Stomach smooth muscle (tissue), 2 donors: ENCODE measurements at regions not wholly inside any gene's neighbourhood (a gene's known extent, or its start where the extent isn't known, plus 50 kb on each side); places are given as distances from the start of the nearest gene placed in this dataset.

ENCODE experiments used
- H3K27ac ChIP-seq: one replicate; pipeline ENCODE4 v1.7.0; 2013; ENCODE audit warnings: mild to moderate bottlenecking, low read length, inconsistent platforms
- H3K27me3 ChIP-seq, 2 donors: one replicate each; pipeline ENCODE4 v1.7.0; 2013; ENCODE audit warnings: low read length in 2 of 2; ENCODE audit not compliant: insufficient read depth in 2 of 2, control insufficient read depth in 1 of 2
- H3K36me3 ChIP-seq, 2 donors: one replicate each; pipeline ENCODE4 v1.7.0; 2013; ENCODE audit warnings: low read length in 2 of 2; ENCODE audit not compliant: control insufficient read depth in 2 of 2, insufficient read depth in 2 of 2
- H3K4me1 ChIP-seq: one replicate; pipeline ENCODE4 v1.7.0; 2013; ENCODE audit warnings: low read length; ENCODE audit not compliant: control insufficient read depth, insufficient read depth
- H3K4me3 ChIP-seq, 2 donors: one replicate each; pipeline ENCODE4 v1.7.0; 2013; ENCODE audit warnings: low read length in 2 of 2
- H3K9ac ChIP-seq, 2 donors: one replicate each; pipeline ENCODE4 v1.7.0; 2013; ENCODE audit warnings: low read length in 2 of 2, mild to moderate bottlenecking in 1 of 2
- H3K9me3 ChIP-seq, 2 donors: one replicate each; pipeline ENCODE4 v1.7.0; 2013; ENCODE audit warnings: low read length in 2 of 2; ENCODE audit not compliant: control insufficient read depth in 2 of 2
- donor health status: healthy.
- donor health status: Pancreatic carcinoma.

DNA sequence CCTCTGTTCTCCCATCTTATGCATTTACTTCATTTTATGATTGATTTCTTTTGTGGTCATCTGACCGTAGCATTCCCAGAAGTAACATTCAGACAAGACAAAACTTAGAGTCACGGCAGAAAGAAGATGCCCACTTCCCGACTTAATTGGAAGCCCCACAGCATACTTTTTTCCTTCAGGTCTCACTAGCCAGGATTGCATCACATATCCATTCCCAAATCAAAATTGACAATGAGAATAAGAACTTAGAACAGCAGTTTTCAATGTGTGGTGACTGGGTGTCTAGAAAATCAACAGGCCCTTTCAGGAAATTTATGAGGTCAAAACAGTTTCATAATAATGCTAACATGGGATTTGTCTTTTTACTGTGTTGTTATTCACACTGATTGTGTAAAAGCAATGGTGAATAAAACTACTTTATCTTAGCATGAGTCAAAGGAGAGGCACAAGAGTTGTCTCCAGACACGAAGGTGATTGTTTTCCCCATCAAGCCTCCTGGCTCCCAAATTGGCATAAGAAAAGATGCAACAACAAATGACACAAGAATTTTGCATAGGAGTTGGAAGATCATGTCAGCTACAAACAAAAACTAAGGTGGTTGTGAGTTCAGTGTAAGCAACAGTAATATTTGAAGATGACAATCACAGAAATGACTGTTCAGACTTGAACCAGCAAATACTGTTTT lies 493.9 kb downstream of the HTR7 start:
- H3K9me3 ChIP-seq = no peaks in the 10 kb centered on the region
- H3K27ac ChIP-seq = no peak overlapping the region
- no peak overlapping the region for H3K4me3 ChIP-seq
- H3K36me3 ChIP-seq = no peaks in the 10 kb centered on the region
- no peaks in the 10 kb centered on the region for H3K4me1 ChIP-seq
- H3K27me3 ChIP-seq = no peaks in the 10 kb centered on the region
- no peak overlapping the region for H3K9ac ChIP-seq

- H3K9me3 ChIP-seq = no peaks in the 10 kb centered on the region
- H3K27me3 ChIP-seq = no peaks in the 10 kb centered on the region
- no peak overlapping the region for H3K27ac ChIP-seq
- no peak overlapping the region for H3K9ac ChIP-seq
- no peaks in the 10 kb centered on the region for H3K4me1 ChIP-seq
- no peak overlapping the region for H3K4me3 ChIP-seq
- no peaks in the 10 kb centered on the region for H3K36me3 ChIP-seq
Measured at GRCh38 chr10:90372451-90372850, 485.4 kb downstream of the HTR7 start.

GRCh38 chr10:90373911-90374310 lies 483.9 kb downstream of the HTR7 start:
- no peak overlapping the region for H3K9ac ChIP-seq
- no peaks in the 10 kb centered on the region for H3K36me3 ChIP-seq
- H3K4me3 ChIP-seq = no peak overlapping the region
- H3K9me3 ChIP-seq = no peaks in the 10 kb centered on the region
- H3K27me3 ChIP-seq = no peaks in the 10 kb centered on the region
- no peak overlapping the region for H3K27ac ChIP-seq
- H3K4me1 ChIP-seq = no peaks in the 10 kb centered on the region

DNA sequence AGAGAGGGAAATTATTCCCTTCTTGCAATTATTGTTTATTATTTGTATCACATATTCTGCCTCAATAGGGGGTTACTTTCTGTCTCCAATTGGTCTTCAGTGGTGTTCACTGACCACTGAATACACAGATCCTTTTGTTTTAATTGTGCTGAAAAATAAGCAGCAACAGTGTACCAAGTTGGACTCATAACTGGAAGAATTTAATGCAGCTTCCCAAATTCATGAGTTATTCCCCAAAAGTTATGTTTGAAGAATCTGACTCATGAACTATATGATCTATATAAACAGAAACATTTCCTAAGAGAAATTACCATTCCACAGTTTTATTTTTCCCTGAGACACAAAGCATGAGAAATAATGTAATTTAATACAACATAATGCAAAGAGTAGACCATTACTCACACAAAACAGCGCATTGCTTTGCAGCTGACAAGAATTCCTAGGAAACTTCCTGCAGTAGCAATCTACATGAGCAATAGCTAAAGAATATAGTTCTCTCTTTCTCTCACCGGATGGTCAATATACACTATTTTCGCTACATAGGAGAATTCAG lies 479.2 kb downstream of the HTR7 start:
- Histone ChIP-seq H3K9ac (no peak overlapping the region), H3K36me3 (no peaks in the 10 kb centered on the region), H3K27ac (no peak overlapping the region), H3K27me3 (no peaks in the 10 kb centered on the region), H3K4me3 (no peak overlapping the region), H3K9me3 (no peaks in the 10 kb centered on the region), H3K4me1 (no peaks in the 10 kb centered on the region)

- Histone ChIP-seq H3K9me3 (no peaks in the 10 kb centered on the region), H3K27me3 (no peaks in the 10 kb centered on the region), H3K9ac (no peak overlapping the region), H3K4me3 (no peak overlapping the region), H3K27ac (no peak overlapping the region), H3K4me1 (no peaks in the 10 kb centered on the region), H3K36me3 (no peaks in the 10 kb centered on the region)
Measured at GRCh38 chr10:90381468-90381867, 476.4 kb downstream of the HTR7 start.

GRCh38 chr10:90389876-90390275 lies 468.0 kb downstream of the HTR7 start:
- H3K27ac ChIP-seq = no peak overlapping the region
- no peak overlapping the region for H3K9ac ChIP-seq
- H3K4me1 ChIP-seq = no peaks in the 10 kb centered on the region
- H3K36me3 ChIP-seq = no peaks in the 10 kb centered on the region
- H3K27me3 ChIP-seq = no peaks in the 10 kb centered on the region
- no peak overlapping the region for H3K4me3 ChIP-seq
- no peaks in the 10 kb centered on the region for H3K9me3 ChIP-seq

DNA sequence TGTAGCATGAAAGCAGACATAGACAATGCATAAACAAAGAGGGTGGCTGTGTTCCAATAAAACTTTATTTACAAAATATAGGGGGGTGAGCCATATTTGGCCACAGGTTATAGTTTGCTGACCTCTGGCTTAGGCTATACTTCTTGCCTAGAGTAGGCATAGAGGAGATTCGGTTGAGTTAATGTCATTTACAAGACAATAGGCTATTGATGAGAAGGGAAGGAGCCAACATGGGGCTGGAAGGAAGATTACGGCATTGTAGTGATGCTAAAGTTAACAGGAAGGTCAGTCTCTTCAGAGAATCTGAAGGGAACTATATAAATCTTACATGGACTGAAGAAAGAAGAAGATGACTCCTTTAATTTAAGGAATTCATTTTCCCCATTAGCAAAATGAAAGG lies 463.5 kb downstream of the HTR7 start:
- no peak overlapping the region for H3K9ac ChIP-seq
- H3K4me3 ChIP-seq = no peak overlapping the region
- H3K27me3 ChIP-seq = no peaks in the 10 kb centered on the region
- no peaks in the 10 kb centered on the region for H3K9me3 ChIP-seq
- H3K4me1 ChIP-seq = no peaks in the 10 kb centered on the region
- no peaks in the 10 kb centered on the region for H3K36me3 ChIP-seq
- H3K27ac ChIP-seq = no peak overlapping the region

- Histone ChIP-seq H3K9me3 (no peaks in the 10 kb centered on the region), H3K36me3 (no peaks in the 10 kb centered on the region), H3K4me1 (no peaks in the 10 kb centered on the region), H3K9ac (no peak overlapping the region), H3K27me3 (no peaks in the 10 kb centered on the region), H3K4me3 (no peak overlapping the region), H3K27ac (no peak overlapping the region)
Measured at GRCh38 chr10:90396721-90397120, 461.1 kb downstream of the HTR7 start.

GRCh38 chr10:90398566-90398965 lies 459.3 kb downstream of the HTR7 start:
- H3K27ac ChIP-seq = no peak overlapping the region
- H3K9me3 ChIP-seq = no peaks in the 10 kb centered on the region
- H3K36me3 ChIP-seq = no peaks in the 10 kb centered on the region
- no peaks in the 10 kb centered on the region for H3K27me3 ChIP-seq
- H3K4me3 ChIP-seq = no peak overlapping the region
- no peak overlapping the region for H3K9ac ChIP-seq
- no peaks in the 10 kb centered on the region for H3K4me1 ChIP-seq

DNA sequence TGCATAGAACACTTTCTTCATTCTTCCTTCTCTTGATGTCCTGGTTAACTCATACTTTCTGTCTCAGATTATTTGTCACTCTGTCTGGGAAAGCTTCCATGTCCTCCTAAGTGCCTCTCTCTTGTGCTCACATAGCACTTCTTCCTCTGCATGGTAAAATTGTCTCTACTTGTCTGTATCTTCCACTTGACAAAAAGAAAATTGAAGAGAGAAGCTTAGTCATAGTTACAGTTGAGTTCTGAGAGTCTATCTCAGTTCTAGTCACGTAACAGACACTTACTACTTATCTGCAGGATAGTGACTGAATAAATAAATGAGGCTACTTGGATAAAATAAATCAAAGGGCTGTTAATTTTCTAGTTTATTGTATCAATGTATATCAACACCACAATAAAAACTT lies 458.1 kb downstream of the HTR7 start:
- no peaks in the 10 kb centered on the region for H3K27me3 ChIP-seq
- H3K4me1 ChIP-seq = no peaks in the 10 kb centered on the region
- no peak overlapping the region for H3K27ac ChIP-seq
- no peak overlapping the region for H3K4me3 ChIP-seq
- H3K36me3 ChIP-seq = no peaks in the 10 kb centered on the region
- no peak overlapping the region for H3K9ac ChIP-seq
- no peaks in the 10 kb centered on the region for H3K9me3 ChIP-seq

DNA sequence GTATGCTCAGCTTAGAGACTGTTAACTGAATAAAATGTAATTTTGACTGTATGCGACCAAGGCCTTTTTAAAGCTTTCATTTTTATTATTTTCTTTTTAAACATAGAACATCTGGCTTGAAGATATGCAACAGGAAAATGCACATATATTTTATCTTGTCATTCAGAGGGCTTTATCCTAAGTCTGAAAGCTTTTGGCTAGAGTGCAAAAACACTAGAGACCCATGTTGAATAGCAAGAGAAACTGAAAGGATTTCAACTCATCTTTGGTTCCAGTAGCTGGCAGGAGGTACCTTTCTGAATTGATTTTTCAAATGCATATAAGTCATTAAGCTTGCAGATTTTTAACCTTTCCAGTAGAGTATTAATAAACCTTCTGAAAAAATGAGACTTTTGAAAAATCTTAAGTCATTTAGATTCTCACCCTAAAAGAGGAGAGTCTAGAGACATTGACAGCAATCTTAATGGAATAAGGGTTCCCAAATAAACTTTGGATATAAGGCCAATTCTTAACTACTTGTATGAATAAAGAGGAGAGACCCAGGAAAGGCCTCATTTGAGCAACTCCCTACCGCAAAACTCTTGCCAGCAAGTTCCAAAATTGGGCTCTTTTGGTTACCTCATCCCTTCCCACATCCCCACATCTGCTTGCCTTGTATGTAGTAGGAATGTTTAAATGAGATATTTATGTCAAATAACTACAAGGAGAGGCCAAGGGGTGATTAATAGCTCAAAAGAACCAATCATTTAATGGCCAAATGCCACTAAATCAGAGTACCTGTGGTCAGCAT lies 454.4 kb downstream of the HTR7 start:
- H3K9me3 ChIP-seq = no peaks in the 10 kb centered on the region

More for the DNA sequence above, 454.4 kb downstream of the HTR7 start:
- H3K4me1 ChIP-seq = no peaks in the 10 kb centered on the region
- no peak overlapping the region for H3K27ac ChIP-seq
- no peak overlapping the region for H3K4me3 ChIP-seq
- no peaks in the 10 kb centered on the region for H3K27me3 ChIP-seq
- no peaks in the 10 kb centered on the region for H3K36me3 ChIP-seq
- H3K9ac ChIP-seq = no peak overlapping the region
